K562 (cell line): ENCODE measurements at regions not wholly inside any gene's neighbourhood (a gene's known extent, or its start where the extent isn't known, plus 50 kb on each side); places are given as distances from the start of the nearest gene placed in this dataset.

Experiments used
- ATAC-seq: fragments of 200-7000 bp; cut with Tn5 transposase; 3 replicates; pipeline ENCODE4 v1.9.1; 2020; ENCODE audit warnings: moderate library complexity
- BruUV-seq: library from RNA; stranded (reverse); fragments of 400-500 nt; replicated peaks from 2 replicates; lab custom pipeline; 2021; lab: Mats Ljungman, UMichigan
- CTCF ChIA-PET: fragments of 300-600 bp; formaldehyde crosslinking; extraction: SDS; loops from one replicate; lab custom pipeline; 2021; ENCODE audit warnings: low intra/inter-chr PET ratio; lab: Yijun Ruan, JAX
- POLR2A ChIA-PET: fragments of 300-600, 350-650 bp; sonication (Branson Sonifier 250); formaldehyde crosslinking; extraction: SDS; loops from one replicate; lab custom pipeline; 2021; ENCODE audit warnings: antibody characterized with exemption, inconsistent platforms; lab: Yijun Ruan, JAX
- DNase-seq, 4 experiments: peaks; one replicate each; pipeline versions ENCODE4 v3.0.0 to v3.0.0-alpha.2; 2011 to 2018; ENCODE audit warnings: low spot score in 3 of 4, mixed read lengths in 3 of 4; ENCODE audit errors: extremely low read depth in 1 of 4
- FAIRE-seq: peaks from 2 replicates; lab custom pipeline; 2011; peaks lifted over from hg19 to GRCh38; lab: Jason Lieb, UNC
- H2AFZ ChIP-seq: 2 replicates; pipeline ENCODE4 v1.6.0; 2011; ENCODE audit warnings: low read depth, low read length, control low read depth, inconsistent platforms
- H3K27ac ChIP-seq: fragments of 200-600 bp; 3 replicates; pipeline ENCODE4 v1.8.0; 2011; ENCODE audit warnings: low read depth, mild to moderate bottlenecking, control low read depth, inconsistent platforms, low read length, moderate library complexity, mixed read lengths; ENCODE audit errors: extremely low read depth
- H3K27me3 ChIP-seq, 2 experiments: fragments of 300-600 bp in 1 of 2; 2 replicates in 1 of 2; 3 replicates in 1 of 2; pipeline versions ENCODE4 v1.6.0 to v1.8.0; 2011; ENCODE audit warnings: inconsistent platforms in 2 of 2, low read length in 2 of 2, mild to moderate bottlenecking in 1 of 2, mixed read lengths in 1 of 2, moderate library complexity in 1 of 2; ENCODE audit not compliant: control insufficient read depth in 2 of 2, insufficient read depth in 2 of 2
- H3K36me3 ChIP-seq: fragments of 300-600 bp; 3 replicates; pipeline ENCODE4 v1.8.0; 2011; ENCODE audit warnings: mild to moderate bottlenecking, low read length, inconsistent platforms; ENCODE audit not compliant: control insufficient read depth, insufficient read depth
- H3K4me1 ChIP-seq, 2 experiments: fragments of 200-600 bp in 1 of 2; replicated peaks in 1 of 2; 2 replicates in 1 of 2; 3 replicates in 1 of 2; pipeline versions ENCODE4 v1.5.1 to v1.8.0; 2011; ENCODE audit warnings: inconsistent platforms in 2 of 2, low read length in 2 of 2, mild to moderate bottlenecking in 1 of 2, mixed read lengths in 1 of 2, moderate library complexity in 1 of 2; ENCODE audit not compliant: control insufficient read depth in 2 of 2, insufficient read depth in 2 of 2
- H3K4me2 ChIP-seq: 2 replicates; pipeline ENCODE4 v1.6.1; 2011; ENCODE audit warnings: low read length, control low read depth, inconsistent platforms, mixed read lengths; ENCODE audit not compliant: insufficient read depth
- H3K4me3 ChIP-seq: fragments of 200-600 bp; sonication (generic), shearing (Covaris generic); 2 replicates; pipeline ENCODE4 v1.5.1; 2016; ENCODE audit warnings: control low read depth, inconsistent platforms
- H3K79me2 ChIP-seq: fragments of 200-600 bp; 3 replicates; pipeline ENCODE4 v1.8.0; 2011; ENCODE audit warnings: low read length, inconsistent platforms; ENCODE audit not compliant: control insufficient read depth, insufficient read depth
- H3K9ac ChIP-seq, 2 experiments: 2 replicates each; pipeline versions ENCODE4 v1.6.0 to v1.6.1; 2011; ENCODE audit warnings: low read depth in 2 of 2, low read length in 2 of 2, control low read depth in 1 of 2, inconsistent platforms in 1 of 2, mild to moderate bottlenecking in 1 of 2, mixed read lengths in 1 of 2; ENCODE audit not compliant: insufficient read depth in 1 of 2
- H3K9me1 ChIP-seq: one replicate; pipeline ENCODE4 v1.6.0; 2011; ENCODE audit warnings: inconsistent platforms, mild to moderate bottlenecking, low read length, moderate library complexity; ENCODE audit not compliant: control insufficient read depth, insufficient read depth
- H3K9me3 ChIP-seq: replicated peaks from 2 replicates; pipeline ENCODE4 v1.5.1; 2011; ENCODE audit warnings: low read depth, low read length, inconsistent platforms; ENCODE audit not compliant: control insufficient read depth, insufficient read depth
- H4K20me1 ChIP-seq: replicated peaks from 2 replicates; pipeline ENCODE4 v1.6.1; 2011; ENCODE audit warnings: low read length, inconsistent platforms, mixed read lengths; ENCODE audit not compliant: control insufficient read depth, insufficient read depth
- GATAD2B ChIP-seq: fragments of 450-650 bp; IDR thresholded peaks from 2 replicates; pipeline ENCODE4 v1.6.1; 2017; ENCODE audit warnings: mild to moderate bottlenecking, borderline replicate concordance
- HDAC1 ChIP-seq, 2 experiments: fragments of 450-650 bp; IDR thresholded peaks; 2 replicates each; pipeline ENCODE4 v1.6.1; 2016 to 2017; ENCODE audit warnings: inconsistent platforms in 1 of 2, mild to moderate bottlenecking in 1 of 2, moderate library complexity in 1 of 2
- NBN ChIP-seq: fragments of 450-650 bp; IDR thresholded peaks from 2 replicates; pipeline ENCODE4 v1.6.1; 2016; ENCODE audit warnings: low read depth, mild to moderate bottlenecking
- RBM17 ChIP-seq: fragments of 200-400 bp; formaldehyde crosslinking; IDR thresholded peaks from 2 replicates; pipeline ENCODE4 v1.6.1; 2017; ENCODE audit warnings: low read depth, mild to moderate bottlenecking, low read length, borderline replicate concordance
- ZNF140 ChIP-seq: fragments of 250-450 bp; sonication (Bioruptor Pico); IDR thresholded peaks from 2 replicates; pipeline ENCODE4 v1.8.0; 2021; ENCODE audit warnings: moderate library complexity, mild to moderate bottlenecking, inconsistent platforms
- WGBS: fragments of 100-300 bp; shearing (Covaris generic); methylation state at CpG from one replicate; pipeline ENCODE4 v1.1.6; 2016; ENCODE audit warnings: low coverage, mixed read lengths; ENCODE audit not compliant: insufficient coverage; ENCODE audit errors: missing lambda C conversion rate; 5-methylcytosine and 5-hydroxymethylcytosine counted together
- in situ Hi-C: fragments of 300-500 bp; cut with MboI; formaldehyde crosslinking; loops from 4 replicates; pipeline ENCODE4 v1.15.0; 2018; ENCODE audit warnings: inconsistent platforms, mixed read lengths
- intact Hi-C: fragments of 100-400 bp; cut with micrococcal nuclease; formaldehyde crosslinking; loops from 2 replicates; pipeline ENCODE4 v1.14.2; 2022
- TF ChIP-seq, protein P1 (sequence below): sonication (generic); formaldehyde crosslinking; IDR thresholded peaks from 2 replicates; pipeline ENCODE4 v1.8.1; 2022; ENCODE audit warnings: missing genetic modification reagents

DNA sequence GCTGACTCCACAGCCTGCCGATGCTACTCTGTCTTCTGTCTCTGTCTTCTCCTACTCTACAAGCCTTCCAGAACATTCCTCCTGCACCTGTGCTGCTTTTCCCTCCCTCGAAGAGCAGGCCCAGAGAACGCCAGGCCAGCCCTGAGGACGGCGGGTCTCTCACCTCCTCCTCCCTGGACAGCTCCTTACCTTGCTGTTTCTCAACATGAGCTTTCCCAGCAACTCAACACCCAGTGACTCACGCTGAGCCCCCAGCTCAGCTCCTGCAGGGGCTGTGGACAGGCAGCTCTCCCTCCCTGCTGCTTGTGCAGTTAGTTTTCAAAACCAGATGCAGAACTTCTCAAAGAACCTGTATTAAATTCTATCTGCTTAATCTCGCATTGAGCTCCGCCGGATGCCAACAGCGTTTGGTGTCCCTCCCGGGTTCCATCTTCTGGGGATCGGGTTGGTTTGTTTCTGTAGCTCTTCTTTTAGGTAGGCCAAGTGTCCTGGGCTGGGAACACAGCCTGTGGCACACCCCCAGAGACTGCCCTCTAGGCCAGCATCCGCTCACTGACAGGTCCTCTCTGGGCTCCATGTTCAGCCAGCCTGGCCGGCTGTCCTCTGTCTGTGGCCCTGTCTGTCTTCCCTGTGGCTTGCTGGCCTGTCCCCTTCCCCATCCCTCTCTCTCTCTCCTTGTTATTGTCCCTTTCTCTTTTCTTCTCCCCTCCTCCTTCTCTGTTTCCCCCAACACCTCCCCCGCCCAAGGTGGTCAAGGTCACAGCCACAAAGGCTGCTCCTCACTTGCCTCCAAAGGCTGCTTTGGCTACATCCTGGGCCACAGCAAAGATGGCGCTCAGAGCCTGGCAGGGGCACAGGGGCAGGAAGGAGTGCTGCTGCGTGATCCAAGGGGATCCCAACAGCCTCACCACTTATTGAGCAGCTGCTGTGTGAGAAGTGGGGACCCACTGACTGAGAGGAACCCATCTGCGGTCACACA, 391.0 kb downstream of the MATN1 start:
- CTCF ChIA-PET: no interaction called here
- H3K27me3 ChIP-seq: peaks cover 0 to 32% of the 10 kb centered on the region in 2 experiments; a peak in 2 of 5 replicates
- no peak overlapping the region for H2AFZ ChIP-seq
- under 1% methylated on average over 18 of the region's 18 CpGs for WGBS
- POLR2A ChIA-PET: interaction anchor here (0.6 kb wide), 1 partner anchor 1252 kb away, joined by 3 read pairs; no protein-coding TSS in a partner anchor
- no peaks in the 10 kb centered on the region for H3K4me1 ChIP-seq
- H3K4me3 ChIP-seq: no peak overlapping the region
- ATAC-seq (peak; percentile 14; the same call in 1 of the 3 replicates), DNase-seq (no peak), FAIRE-seq (no peak)
- in situ Hi-C loops: no loop called here
- H3K9me1 ChIP-seq: peaks cover 6% of the 10 kb centered on the region
- peaks cover 3% of the 10 kb centered on the region; the same call in 1 of the 2 replicates for H4K20me1 ChIP-seq
- intact Hi-C loops: no loop called here
- H3K79me2 ChIP-seq: no peaks in the 10 kb centered on the region
- H3K4me2 ChIP-seq: no peak overlapping the region
- TF ChIP-seq HDAC1 (IDR thresholded peaks at IDR 0.05): no peak
- TF ChIP-seq, protein P1, sequence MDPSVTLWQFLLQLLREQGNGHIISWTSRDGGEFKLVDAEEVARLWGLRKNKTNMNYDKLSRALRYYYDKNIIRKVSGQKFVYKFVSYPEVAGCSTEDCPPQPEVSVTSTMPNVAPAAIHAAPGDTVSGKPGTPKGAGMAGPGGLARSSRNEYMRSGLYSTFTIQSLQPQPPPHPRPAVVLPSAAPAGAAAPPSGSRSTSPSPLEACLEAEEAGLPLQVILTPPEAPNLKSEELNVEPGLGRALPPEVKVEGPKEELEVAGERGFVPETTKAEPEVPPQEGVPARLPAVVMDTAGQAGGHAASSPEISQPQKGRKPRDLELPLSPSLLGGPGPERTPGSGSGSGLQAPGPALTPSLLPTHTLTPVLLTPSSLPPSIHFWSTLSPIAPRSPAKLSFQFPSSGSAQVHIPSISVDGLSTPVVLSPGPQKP (CRISPR knock-in tag): no peak
- TF ChIP-seq ZNF140 (CRISPR knock-in tag): no peak
- no peak for TF ChIP-seq NBN
- TF ChIP-seq GATAD2B: no peak
- TF ChIP-seq RBM17: no peak
- no TSS peak for BruUV-seq
- H3K36me3 ChIP-seq: no peaks in the 10 kb centered on the region
- no peak overlapping the region for H3K9ac ChIP-seq
- no peak overlapping the region for H3K27ac ChIP-seq
- no peaks in the 10 kb centered on the region for H3K9me3 ChIP-seq
